Occipital lobe (tissue), 1 donor: ENCODE measurements at regions not wholly inside any gene's neighbourhood (a gene's known extent, or its start where the extent isn't known, plus 50 kb on each side); places are given as distances from the start of the nearest gene placed in this dataset.
"Not testable (repeated sequence)": the region's sequence is repeated elsewhere in the genome, so short reads cannot be mapped to it uniquely, and the experiment has no call there.

Experiments
- DNase-seq: peaks from one replicate; lab custom pipeline; 2025; lab: John Stamatoyannopoulos, UW

GRCh38 chr20:1757606-1758512 lies 100.3 kb upstream of the SIRPG start:
- DNase-seq: no peak

DNA sequence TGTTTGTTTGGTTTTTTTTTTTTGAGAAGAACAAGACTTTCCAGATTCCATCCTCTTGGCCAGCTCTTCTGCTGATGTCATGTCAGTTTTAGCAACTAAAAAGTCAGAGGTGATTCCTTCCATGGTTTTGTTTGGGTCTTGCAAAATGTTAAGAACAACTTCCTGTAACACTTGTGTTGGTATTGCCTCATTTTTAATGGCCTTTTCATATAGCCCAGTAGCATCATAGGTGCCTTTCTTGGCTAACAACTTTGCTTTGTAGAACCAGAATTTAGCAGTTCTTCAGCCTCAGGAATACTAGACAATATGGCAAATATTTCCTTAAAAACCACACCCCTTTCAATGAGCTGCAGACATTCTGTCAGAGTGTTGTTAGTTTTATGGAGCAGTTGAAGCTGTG lies 99.5 kb upstream of the SIRPG start:
- DNase-seq: no peak

GRCh38 chr20:1754749-1755148 lies 97.2 kb upstream of the SIRPG start:
- DNase-seq: no peak

DNA sequence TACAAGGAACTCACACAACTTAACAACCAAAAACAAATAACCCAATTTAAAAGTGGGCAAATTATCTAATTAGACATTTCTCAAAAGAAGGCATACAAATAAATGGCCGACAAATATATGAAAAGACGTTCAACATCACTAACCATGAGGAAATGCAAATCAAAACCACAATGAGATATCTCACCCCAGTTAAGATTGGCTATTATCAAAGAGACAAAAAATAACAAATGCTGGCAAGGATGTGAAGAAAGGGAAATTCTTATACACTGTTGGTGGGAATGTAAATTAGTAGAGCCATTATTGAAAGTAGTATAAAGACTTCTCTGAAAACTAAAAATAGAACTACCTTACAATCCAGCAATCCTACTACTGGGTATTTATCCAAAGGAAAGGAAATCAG lies 96.7 kb upstream of the SIRPG start:
- no peak for DNase-seq

GRCh38 chr20:1752045-1752444 lies 94.5 kb upstream of the SIRPG start:
- DNase-seq: no peak

GRCh38 chr20:1748777-1749176 lies 91.2 kb upstream of the SIRPG start:
- no peak for DNase-seq

DNA sequence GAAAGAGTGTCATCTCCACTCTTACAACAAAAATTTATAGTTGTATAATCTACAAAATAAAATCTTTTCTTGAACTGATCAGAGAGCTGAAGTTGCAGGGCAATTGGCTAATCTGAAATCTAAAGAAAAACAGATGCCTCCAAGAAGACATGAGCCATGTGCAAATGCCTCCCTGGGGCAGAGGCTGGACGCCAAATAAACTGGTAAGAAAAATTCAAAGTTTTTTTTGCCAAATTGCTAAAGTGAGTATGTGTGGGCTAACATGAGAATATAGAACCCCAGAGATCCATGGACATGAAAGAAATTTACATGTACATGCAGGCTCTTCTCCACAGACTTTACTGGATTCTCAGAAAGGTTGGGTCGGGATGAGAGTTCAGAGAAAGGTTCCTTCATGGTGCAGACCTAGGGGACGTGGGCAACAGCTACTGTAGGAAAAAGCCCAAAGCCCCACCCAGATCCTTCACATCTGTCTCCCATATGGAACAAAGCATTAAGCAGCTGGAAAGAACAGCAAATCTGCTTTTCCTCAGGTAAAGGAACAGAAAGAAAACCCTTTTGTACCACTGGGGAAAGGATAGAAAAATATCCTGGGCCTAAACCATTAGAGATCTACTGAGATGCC lies 90.5 kb upstream of the SIRPG start:
- no peak for DNase-seq

GRCh38 chr20:1742049-1742434 lies 84.5 kb upstream of the SIRPG start:
- not testable (repeated sequence) for DNase-seq

GRCh38 chr20:1741309-1742048 lies 83.9 kb upstream of the SIRPG start:
- no peak for DNase-seq

- no peak for DNase-seq
Observed at GRCh38 chr20:1737134-1737533, 79.6 kb upstream of the SIRPG start.

DNA sequence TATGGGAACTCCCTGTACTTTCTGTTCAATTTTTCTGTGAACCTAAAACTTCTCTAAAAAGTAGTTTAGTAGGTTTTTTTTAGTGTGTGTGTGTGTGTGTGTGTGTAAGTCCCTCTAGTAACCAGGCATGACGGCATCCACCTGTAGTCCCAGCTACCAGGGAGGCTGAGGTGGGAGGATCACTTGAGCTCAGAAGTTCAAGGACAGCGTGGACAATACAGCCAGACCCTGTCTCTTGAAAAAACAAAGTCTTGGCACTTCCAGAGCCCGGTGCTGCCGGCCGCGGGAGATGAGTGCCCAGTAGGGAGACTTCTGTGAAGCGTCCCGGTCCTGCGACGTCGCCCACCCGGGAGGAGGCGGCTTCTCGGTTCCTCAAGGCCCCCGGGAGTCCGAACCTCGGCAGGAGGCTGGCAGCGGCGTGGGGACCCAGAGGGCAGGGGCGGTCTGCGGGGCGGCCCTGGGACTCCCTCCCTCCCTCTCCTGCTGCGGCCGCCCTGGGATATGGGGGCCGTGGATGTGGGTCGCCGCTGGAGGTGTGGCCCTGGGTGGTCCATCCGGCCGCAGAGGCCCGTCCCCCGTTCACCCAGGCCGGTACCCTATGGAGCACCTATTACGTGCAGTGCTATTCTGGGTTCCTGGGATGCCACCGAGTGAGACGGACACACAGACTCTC lies 78.0 kb upstream of the SIRPG start:
- DNase-seq: no peak

DNA sequence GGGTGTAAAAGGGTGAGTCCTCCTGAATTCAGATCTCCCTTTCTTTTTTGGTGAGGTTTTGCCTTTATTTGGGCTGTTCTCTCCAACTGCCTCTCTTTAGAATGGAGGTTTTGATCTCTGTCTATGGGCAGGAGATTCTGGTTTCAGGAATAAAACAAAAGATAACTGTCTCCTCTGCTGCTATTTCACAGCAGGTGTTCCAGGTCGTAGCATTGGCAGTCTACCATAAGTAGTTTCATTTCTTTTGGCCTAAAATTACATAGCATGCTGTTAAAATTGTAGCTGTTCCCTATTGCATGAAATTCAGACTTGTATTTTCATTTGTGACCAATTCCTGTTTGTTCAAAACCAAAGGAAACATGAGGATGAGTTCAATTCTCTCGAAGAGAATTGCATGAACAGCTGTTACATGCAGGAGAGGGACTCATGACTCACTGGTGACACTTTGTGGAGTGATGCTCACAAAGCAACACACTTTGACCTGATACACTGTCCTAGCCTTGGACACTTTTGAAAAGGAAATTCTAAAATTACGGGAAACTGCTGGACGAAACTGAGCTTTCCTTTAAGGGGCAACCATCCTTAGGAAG lies 76.8 kb upstream of the SIRPG start:
- peak; percentile 2 for DNase-seq

DNA sequence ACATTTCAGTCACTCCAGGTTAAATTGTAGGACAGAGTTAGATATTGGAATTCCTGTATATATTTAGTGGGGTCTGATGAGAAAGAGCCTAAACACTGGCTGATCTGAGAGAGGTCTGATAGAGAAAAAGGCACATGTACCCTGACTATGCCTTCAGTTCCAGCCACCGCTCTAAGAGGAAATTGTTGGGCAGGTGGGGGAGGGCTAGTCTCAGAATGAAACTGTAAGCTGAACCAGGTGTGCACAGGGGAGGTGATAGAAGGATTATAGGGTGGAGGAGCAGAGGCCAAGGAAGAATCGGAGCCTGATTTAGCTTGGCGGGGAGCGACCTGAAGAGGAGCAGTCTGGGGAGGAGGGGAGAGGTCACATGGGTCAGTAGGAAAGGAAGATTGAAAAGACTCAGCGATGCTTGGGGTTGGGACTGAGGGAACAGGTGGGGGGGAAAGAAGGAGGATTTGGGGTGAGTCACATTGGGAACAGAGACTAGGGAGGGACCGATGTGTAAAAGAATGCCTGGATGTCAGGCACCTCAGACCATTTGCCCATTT lies 74.3 kb upstream of the SIRPG start:
- DNase-seq: not testable (repeated sequence)

DNA sequence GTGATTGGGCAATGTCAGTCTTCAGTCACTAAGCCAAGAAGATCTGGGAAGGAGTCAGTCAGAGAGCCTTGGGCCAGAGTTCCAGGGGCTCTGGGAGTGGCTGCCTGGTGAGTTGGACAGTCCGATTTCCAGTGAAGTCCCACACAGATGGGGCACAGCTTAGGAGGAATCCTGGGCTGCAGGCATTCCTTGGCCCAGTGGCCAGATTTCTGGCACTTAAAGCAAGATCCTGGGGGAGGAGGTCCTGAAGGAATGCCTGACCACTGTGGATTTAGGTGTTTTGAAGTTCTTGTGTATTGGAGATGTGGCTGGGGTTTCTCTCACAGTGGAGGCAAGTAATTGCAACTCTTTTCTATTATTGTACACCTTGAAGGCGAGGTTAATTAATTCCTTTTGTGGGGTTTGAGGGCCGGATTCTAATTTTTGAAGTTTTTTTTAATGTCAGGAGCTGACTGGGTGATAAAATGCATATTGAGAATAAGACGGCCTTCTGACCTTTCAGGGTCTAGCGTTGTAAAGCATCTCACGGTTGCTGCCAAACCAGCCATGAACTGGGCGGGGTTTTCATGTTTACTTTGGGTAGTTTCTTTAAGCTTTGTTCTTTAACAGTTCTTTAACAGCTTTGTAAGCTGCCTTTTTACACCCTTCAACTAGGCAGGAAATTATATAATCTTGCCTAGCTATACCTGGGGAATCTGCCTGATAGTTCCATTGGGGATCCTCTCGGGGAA lies 73.6 kb upstream of the SIRPG start:
- not testable (repeated sequence) for DNase-seq

DNA sequence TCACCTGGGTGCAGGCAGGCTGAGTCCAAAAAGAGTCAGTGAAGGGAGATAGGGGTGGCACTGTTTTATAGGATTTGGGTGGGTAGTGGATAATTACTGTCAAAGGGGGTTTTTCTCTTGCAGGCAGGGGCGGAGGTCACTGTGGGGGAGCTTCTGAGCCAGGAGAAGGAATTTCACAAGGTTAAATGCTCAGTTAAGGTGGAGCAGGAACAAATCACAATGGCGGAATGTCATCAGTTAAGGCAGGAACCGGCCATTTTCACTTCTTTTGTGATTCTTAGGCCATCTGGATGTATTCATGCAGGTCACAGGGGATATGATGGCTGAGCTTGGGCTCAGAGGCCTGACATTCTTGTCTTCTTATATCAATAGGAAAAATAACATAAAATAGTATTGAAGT lies 69.7 kb upstream of the SIRPG start:
- DNase-seq: not testable (repeated sequence)

DNA sequence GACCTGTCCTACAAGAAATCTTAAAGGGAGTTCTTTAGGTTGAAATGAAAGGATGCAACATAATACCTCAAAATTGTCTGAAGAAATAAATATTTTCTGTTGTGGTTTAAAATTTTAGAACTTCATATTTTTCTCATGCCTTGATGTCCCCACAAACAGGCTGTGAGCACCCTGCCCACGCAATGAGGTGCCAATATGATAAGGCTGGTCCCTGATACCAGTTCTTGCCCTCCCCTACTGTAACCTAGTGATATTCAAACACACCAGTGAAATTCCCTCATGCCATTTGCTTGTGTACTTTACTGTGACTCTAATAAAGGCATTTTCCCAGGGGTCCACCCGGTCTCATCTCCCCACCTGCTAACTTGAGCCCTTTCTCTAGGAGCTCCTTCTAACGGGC lies 67.3 kb upstream of the SIRPG start:
- no peak for DNase-seq

GRCh38 chr20:1722513-1723050 lies 65.0 kb upstream of the SIRPG start:
- DNase-seq: no peak

GRCh38 chr20:1721687-1722512 lies 64.3 kb upstream of the SIRPG start:
- no peak for DNase-seq

DNA sequence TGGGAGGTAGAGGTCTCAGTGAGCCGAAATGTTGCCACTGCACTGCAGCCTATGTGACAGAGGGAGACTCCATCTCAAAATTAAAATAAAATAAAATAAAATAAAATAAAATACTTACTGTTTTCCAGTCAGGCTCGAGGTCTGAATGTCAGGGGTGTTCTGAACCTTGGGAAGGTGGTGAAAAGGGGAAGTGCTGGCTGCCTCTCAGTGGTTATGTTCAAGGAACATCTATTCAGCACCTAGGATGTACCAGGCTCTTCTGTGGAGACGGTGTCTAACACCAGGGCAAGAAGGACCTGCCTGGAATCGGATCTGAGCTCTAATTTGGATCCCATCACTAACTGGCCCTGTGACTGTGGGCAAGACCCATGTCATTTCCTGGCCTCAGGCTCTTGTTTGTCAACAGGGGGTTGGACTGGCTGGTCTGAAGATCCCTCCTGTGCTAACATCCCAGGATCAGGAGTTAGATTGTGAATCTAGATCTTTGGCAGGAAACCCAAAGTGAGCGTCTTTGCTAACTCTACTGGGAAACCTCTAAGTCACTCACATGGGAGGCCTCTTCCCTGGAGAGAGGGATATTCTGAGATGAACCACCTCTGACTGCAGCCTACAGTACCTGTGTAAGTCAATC lies 63.4 kb upstream of the SIRPG start:
- no peak for DNase-seq
